ENCODE measurements at regions not wholly inside any gene's neighbourhood (a gene's known extent, or its start where the extent isn't known, plus 50 kb on each side); places are given as distances from the start of the nearest gene placed in this dataset.

- no peak for TF ChIP-seq POLR2AphosphoS2 (IDR thresholded peaks at IDR 0.05; ENCODE audit: low read depth, low read length)
- TF ChIP-seq TCF7 (IDR thresholded peaks at IDR 0.05; ENCODE audit: low read depth): no peak
- no peak for TF ChIP-seq CTCF (CRISPR knock-in tag; IDR thresholded peaks at IDR 0.05)
- TF ChIP-seq HOXA7 (CRISPR knock-in tag; IDR thresholded peaks at IDR 0.05): no peak
- TF ChIP-seq ZBTB7A (CRISPR knock-in tag; IDR thresholded peaks at IDR 0.05): no peak
- TF ChIP-seq ZNF333 (CRISPR knock-in tag; IDR thresholded peaks at IDR 0.05; ENCODE audit: borderline replicate concordance): no peak
- no peak for TF ChIP-seq POLR2A (IDR thresholded peaks at IDR 0.05; ENCODE audit: insufficient read depth in 1 of 2, low read depth in 2 of 2, low read length in 2 of 2)
- no peak for TF ChIP-seq ZNF773 (CRISPR knock-in tag; IDR thresholded peaks at IDR 0.05; ENCODE audit: borderline replicate concordance)
- TF ChIP-seq ZBTB33 (CRISPR knock-in tag; IDR thresholded peaks at IDR 0.05): no peak
These were observed 57.3 kb upstream of the ZNF608 start for GRCh38 chr5:124803617-124804323.

All from HepG2 (cell line).